HCT116 (cell line): ENCODE measurements at regions not wholly inside any gene's neighbourhood (a gene's known extent, or its start where the extent isn't known, plus 50 kb on each side); places are given as distances from the start of the nearest gene placed in this dataset.

ENCODE experiments used
- ATAC-seq: fragments of 200-7000 bp; cut with Tn5 transposase; 2 replicates; pipeline ENCODE4 v1.9.1; 2020; ENCODE audit warnings: mild to moderate bottlenecking, moderate library complexity
- BruUV-seq: library from RNA; stranded (reverse); fragments of 400-500 nt; replicated peaks from 2 replicates; lab custom pipeline; 2021; lab: Mats Ljungman, UMichigan
- CTCF ChIA-PET: fragments of 300-600 bp; sonication (Branson Sonifier 250); formaldehyde crosslinking; loops from one replicate; lab custom pipeline; 2021; ENCODE audit warnings: antibody characterized with exemption; lab: Charles Lee
- POLR2A ChIA-PET: fragments of 300-600, 350-600 bp; sonication (Branson Sonifier 250); formaldehyde crosslinking; loops from one replicate; lab custom pipeline; 2021; ENCODE audit warnings: antibody characterized with exemption; lab: Charles Lee
- RAD21 ChIA-PET, 2 experiments: fragments of 300-600 bp; sonication (Branson Sonifier 250); formaldehyde crosslinking; loops; one replicate each; lab custom pipeline; 2023; ENCODE audit warnings: low total read pairs in 2 of 2; ENCODE audit not compliant: uncharacterized antibody in 2 of 2, unreplicated experiment in 2 of 2, low non-redundant PET in 1 of 2; lab: Charles Lee
- DNase-seq: peaks from one replicate; pipeline ENCODE4 v3.0.0-alpha.2; 2010; ENCODE audit warnings: low read depth, low spot score
- H2AFZ ChIP-seq: fragments of 200-600 bp; shearing (Covaris generic), sonication (generic); 2 replicates; pipeline ENCODE4 v1.6.1; 2017; ENCODE audit warnings: low read depth, mixed run types, mixed read lengths, antibody characterized with exemption, low read length; ENCODE audit not compliant: poor library complexity, severe bottlenecking
- H3K27ac ChIP-seq: 2 replicates; pipeline ENCODE4 v1.5.1; 2012; ENCODE audit warnings: low read depth, low read length
- H3K27me3 ChIP-seq: fragments of 200-600 bp; sonication (generic); 2 replicates; pipeline ENCODE4 v1.6.1; 2016; ENCODE audit warnings: mixed run types, low read length, mixed read lengths; ENCODE audit not compliant: insufficient read depth
- H3K36me3 ChIP-seq, 2 experiments: fragments of 200-500 bp in 1 of 2; fragments of 200-600 bp in 1 of 2; sonication (Bioruptor generic) in 1 of 2; sonication (generic) in 1 of 2; 2 replicates each; pipeline versions ENCODE4 v1.5.1 to v1.6.1; 2014 to 2016; ENCODE audit warnings: low read length in 2 of 2, inconsistent platforms in 1 of 2, mixed read lengths in 1 of 2, mixed run types in 1 of 2; ENCODE audit not compliant: insufficient read depth in 2 of 2, control insufficient read depth in 1 of 2
- H3K4me1 ChIP-seq, 2 experiments: fragments of 200-600 bp in 1 of 2; sonication (generic) in 1 of 2; 2 replicates each; pipeline versions ENCODE4 v1.5.1 to v1.6.1; 2012 to 2017; ENCODE audit warnings: low read length in 2 of 2, inconsistent platforms in 1 of 2, mild to moderate bottlenecking in 1 of 2, mixed read lengths in 1 of 2, mixed run types in 1 of 2, moderate library complexity in 1 of 2; ENCODE audit not compliant: insufficient read depth in 2 of 2, control insufficient read depth in 1 of 2
- H3K4me2 ChIP-seq: fragments of 200-600 bp; sonication (generic); 2 replicates; pipeline ENCODE4 v1.6.1; 2017; ENCODE audit warnings: mixed run types, low read length, mixed read lengths
- H3K4me3 ChIP-seq, 2 experiments: fragments of 200-600 bp in 1 of 2; sonication (generic) in 1 of 2; replicated peaks in 1 of 2; 2 replicates each; pipeline ENCODE4 v1.5.1; 2011 to 2016; ENCODE audit warnings: low read length in 2 of 2, control low read depth in 1 of 2, low read depth in 1 of 2, mild to moderate bottlenecking in 1 of 2, mixed read lengths in 1 of 2, mixed run types in 1 of 2
- H3K79me2 ChIP-seq: fragments of 200-600 bp; sonication (generic); 2 replicates; pipeline ENCODE4 v1.6.1; 2017; ENCODE audit warnings: mild to moderate bottlenecking, mixed run types, low read length, moderate library complexity, mixed read lengths; ENCODE audit not compliant: insufficient read depth
- H3K9ac ChIP-seq: fragments of 200-600 bp; sonication (generic); 2 replicates; pipeline ENCODE4 v1.6.1; 2016; ENCODE audit warnings: low read length, mixed read lengths
- H3K9me2 ChIP-seq: fragments of 200-600 bp; sonication (generic), shearing (Covaris generic); 2 replicates; pipeline ENCODE4 v1.6.1; 2017; ENCODE audit warnings: mixed run types, mild to moderate bottlenecking, moderate library complexity; ENCODE audit not compliant: insufficient read depth
- H3K9me3 ChIP-seq, 2 experiments: fragments of 200-500 bp in 1 of 2; fragments of 200-600 bp in 1 of 2; sonication (Bioruptor generic) in 1 of 2; sonication (generic) in 1 of 2; 2 replicates each; pipeline ENCODE4 v1.6.1; 2014 to 2017; ENCODE audit warnings: low read length in 2 of 2, mixed read lengths in 2 of 2, inconsistent platforms in 1 of 2, low read depth in 1 of 2, mild to moderate bottlenecking in 1 of 2, mixed run types in 1 of 2, moderate library complexity in 1 of 2; ENCODE audit not compliant: control insufficient read depth in 1 of 2, insufficient read depth in 1 of 2
- H4K20me1 ChIP-seq: fragments of 200-600 bp; sonication (generic), shearing (Covaris generic); 2 replicates; pipeline ENCODE4 v1.6.1; 2017; ENCODE audit warnings: mixed run types, mild to moderate bottlenecking, moderate library complexity; ENCODE audit not compliant: insufficient read depth
- CBX3 ChIP-seq: IDR thresholded peaks from 2 replicates; pipeline ENCODE4 v1.6.1; 2012; ENCODE audit warnings: low read depth
- CEBPB ChIP-seq: IDR thresholded peaks from 2 replicates; pipeline ENCODE4 v1.6.1; 2012; ENCODE audit warnings: low read depth
- EGR1 ChIP-seq: IDR thresholded peaks from 2 replicates; pipeline ENCODE4 v1.6.1; 2012; ENCODE audit warnings: low read depth
- ELF1 ChIP-seq: IDR thresholded peaks from 2 replicates; pipeline ENCODE4 v1.6.1; 2012; ENCODE audit warnings: low read depth, borderline replicate concordance
- EZH2 ChIP-seq: fragments of 200-600 bp; sonication (generic); IDR thresholded peaks from 2 replicates; pipeline ENCODE4 v1.6.1; 2017; ENCODE audit warnings: antibody characterized with exemption, mixed run types
- FOSL1 ChIP-seq: IDR thresholded peaks from 2 replicates; pipeline ENCODE4 v1.6.1; 2012; ENCODE audit warnings: low read depth
- JUND ChIP-seq: IDR thresholded peaks from 2 replicates; pipeline ENCODE4 v1.6.1; 2012
- MAX ChIP-seq: IDR thresholded peaks from 2 replicates; pipeline ENCODE4 v1.6.1; 2012
- POLR2AphosphoS5 ChIP-seq: IDR thresholded peaks from 2 replicates; pipeline ENCODE4 v1.6.1; 2011; ENCODE audit warnings: mild to moderate bottlenecking, low read depth, low read length, moderate library complexity
- RAD21 ChIP-seq: IDR thresholded peaks from 2 replicates; pipeline ENCODE4 v1.6.1; 2012; ENCODE audit warnings: low read depth, mild to moderate bottlenecking
- REST ChIP-seq: IDR thresholded peaks from 2 replicates; pipeline ENCODE4 v1.6.1; 2012; ENCODE audit warnings: low read depth
- SIN3A ChIP-seq: IDR thresholded peaks from 2 replicates; pipeline ENCODE4 v1.6.1; 2012; ENCODE audit warnings: low read depth
- SP1 ChIP-seq: IDR thresholded peaks from 2 replicates; pipeline ENCODE4 v1.6.1; 2012; ENCODE audit warnings: low read depth
- TCF7L2 ChIP-seq: IDR thresholded peaks from 2 replicates; pipeline ENCODE4 v1.7.0; 2011; ENCODE audit warnings: borderline replicate concordance, inconsistent platforms; ENCODE audit not compliant: insufficient read depth, insufficient read length; ENCODE audit errors: extremely low read depth
- YY1 ChIP-seq: IDR thresholded peaks from 2 replicates; pipeline ENCODE4 v1.6.1; 2011; ENCODE audit warnings: low read length, low read depth, moderate library complexity, mild to moderate bottlenecking; ENCODE audit not compliant: insufficient replicate concordance; ENCODE audit errors: extremely low read depth
- ZBTB33 ChIP-seq: IDR thresholded peaks from 2 replicates; pipeline ENCODE4 v1.6.1; 2011; ENCODE audit warnings: mild to moderate bottlenecking, low read length, moderate library complexity; ENCODE audit not compliant: insufficient replicate concordance; ENCODE audit errors: extremely low read depth
- ZFX ChIP-seq: fragments of 450-650 bp; IDR thresholded peaks from 2 replicates; pipeline ENCODE4 v1.6.1; 2017
- ZNF274 ChIP-seq: fragments of 200-500 bp; sonication (Bioruptor generic); IDR thresholded peaks from 2 replicates; pipeline ENCODE4 v1.6.1; 2014; ENCODE audit warnings: mild to moderate bottlenecking, low read depth, low read length, inconsistent platforms
- intact Hi-C: fragments of 100-400 bp; cut with micrococcal nuclease; formaldehyde crosslinking; loops from 2 replicates; pipeline ENCODE4 v1.10.0; 2022

GRCh38 chr4:120327276-120327675 lies 260.6 kb upstream of the MAD2L1 start:
- no peak overlapping the region for H3K4me3 ChIP-seq
- H3K9me2 ChIP-seq: no peaks in the 10 kb centered on the region
- H3K9ac ChIP-seq: no peak overlapping the region
- H3K27me3 ChIP-seq: no peaks in the 10 kb centered on the region
- ChIA-PET RAD21 (no interaction called here), POLR2A (no interaction called here), CTCF (no interaction called here)
- no peaks in the 10 kb centered on the region for H3K36me3 ChIP-seq
- H3K4me2 ChIP-seq: no peak overlapping the region
- intact Hi-C loops: no loop called here
- H4K20me1 ChIP-seq: no peaks in the 10 kb centered on the region
- H3K79me2 ChIP-seq: no peaks in the 10 kb centered on the region
- H3K9me3 ChIP-seq: no peaks in the 10 kb centered on the region
- BruUV-seq: no TSS peak
- ATAC-seq (no peak), DNase-seq (no peak)
- no peak overlapping the region for H3K27ac ChIP-seq
- H2AFZ ChIP-seq: no peak overlapping the region
- TF ChIP-seq SIN3A (no peak), RAD21 (no peak), POLR2AphosphoS5 (no peak), CBX3 (no peak), ZFX (no peak), YY1 (no peak), SP1 (no peak), EGR1 (no peak), CEBPB (no peak), EZH2 (no peak), TCF7L2 (no peak), MAX (no peak), ZBTB33 (no peak), JUND (no peak), FOSL1 (no peak), ELF1 (no peak), REST (no peak), ZNF274 (no peak)
- H3K4me1 ChIP-seq: peaks cover 0 to 9% of the 10 kb centered on the region in 2 experiments; a peak in 1 of 4 replicates
